Esophagus muscularis mucosa (tissue), 3 donors: ENCODE measurements at regions not wholly inside any gene's neighbourhood (a gene's known extent, or its start where the extent isn't known, plus 50 kb on each side); places are given as distances from the start of the nearest gene placed in this dataset.

Experiments
- CTCF ChIP-seq, 3 experiments: fragments of 200-600 bp in 2 of 3; fragments of 450-650 bp in 1 of 3; sonication (generic) in 2 of 3; IDR thresholded peaks; one replicate each; pipeline ENCODE4 v1.5.1; 2017 to 2019; ENCODE audit warnings: antibody characterized with exemption in 3 of 3, mild to moderate bottlenecking in 2 of 3, moderate library complexity in 1 of 3
- POLR2AphosphoS5 ChIP-seq, 2 donors: sonication (generic); formaldehyde crosslinking; IDR thresholded peaks; one replicate each; pipeline ENCODE4 v1.6.1; 2017; ENCODE audit warnings: antibody characterized with exemption in 2 of 2

DNA sequence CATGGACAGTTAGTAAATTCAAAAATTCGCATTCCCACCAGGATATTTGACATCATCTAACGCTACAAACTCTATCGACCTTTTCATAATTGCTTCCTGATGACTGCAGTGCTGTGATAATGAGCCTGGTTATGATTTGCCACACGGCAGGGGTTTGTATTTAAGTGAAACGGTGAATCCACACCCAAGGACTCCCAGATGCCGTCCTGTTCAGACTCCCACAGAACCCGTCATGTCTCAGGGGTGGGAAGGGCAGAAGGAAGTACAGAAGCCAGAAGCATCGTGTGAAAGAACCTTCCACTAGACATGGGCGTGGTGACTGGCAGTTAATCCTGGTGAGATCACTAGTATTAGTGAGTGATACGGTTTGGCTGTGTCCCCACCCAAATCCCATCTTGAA, 91.2 kb upstream of the TMEM18 start:
- no peak for TF ChIP-seq CTCF (IDR thresholded peaks at IDR 0.05)
- no peak for TF ChIP-seq POLR2AphosphoS5 (IDR thresholded peaks at IDR 0.05)
